Breast epithelium (tissue), 3 donors: ENCODE measurements at regions not wholly inside any gene's neighbourhood (a gene's known extent, or its start where the extent isn't known, plus 50 kb on each side); places are given as distances from the start of the nearest gene placed in this dataset.

Source experiments
- POLR2A ChIP-seq: fragments of 450-650 bp; IDR thresholded peaks from one replicate; pipeline ENCODE4 v1.6.1; 2016; ENCODE audit warnings: antibody characterized with exemption, mild to moderate bottlenecking, moderate library complexity
- POLR2AphosphoS5 ChIP-seq, 3 donors: sonication (generic); formaldehyde crosslinking; IDR thresholded peaks; one replicate each; pipeline ENCODE4 v1.6.1; 2017; ENCODE audit warnings: antibody characterized with exemption in 3 of 3
- TF ChIP-seq, protein P1 (sequence below), 3 donors: fragments of 450-650 bp; IDR thresholded peaks; one replicate each; pipeline ENCODE4 v1.5.1; 2016 to 2017; ENCODE audit warnings: antibody characterized with exemption in 3 of 3, mild to moderate bottlenecking in 3 of 3, moderate library complexity in 3 of 3

DNA sequence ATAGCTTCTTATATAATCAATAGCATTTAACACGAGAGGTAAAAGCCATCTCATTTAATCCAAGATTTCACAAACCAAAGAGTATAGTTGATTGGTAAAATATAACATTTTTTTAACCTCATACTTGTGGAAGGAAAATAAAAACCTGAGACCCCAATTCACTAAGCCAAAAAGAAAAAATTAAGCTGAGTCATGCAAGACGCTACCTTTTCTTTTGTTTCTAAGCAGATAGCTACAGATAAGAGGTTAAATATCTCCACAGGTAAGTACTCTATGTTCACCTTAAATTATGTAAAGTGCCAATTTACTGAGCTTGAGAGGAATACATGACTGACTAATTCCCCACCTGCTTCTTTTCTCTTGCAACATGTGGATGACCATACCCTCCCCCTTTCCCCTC lies 656.4 kb downstream of the MECOM start:
- TF ChIP-seq, protein P1, sequence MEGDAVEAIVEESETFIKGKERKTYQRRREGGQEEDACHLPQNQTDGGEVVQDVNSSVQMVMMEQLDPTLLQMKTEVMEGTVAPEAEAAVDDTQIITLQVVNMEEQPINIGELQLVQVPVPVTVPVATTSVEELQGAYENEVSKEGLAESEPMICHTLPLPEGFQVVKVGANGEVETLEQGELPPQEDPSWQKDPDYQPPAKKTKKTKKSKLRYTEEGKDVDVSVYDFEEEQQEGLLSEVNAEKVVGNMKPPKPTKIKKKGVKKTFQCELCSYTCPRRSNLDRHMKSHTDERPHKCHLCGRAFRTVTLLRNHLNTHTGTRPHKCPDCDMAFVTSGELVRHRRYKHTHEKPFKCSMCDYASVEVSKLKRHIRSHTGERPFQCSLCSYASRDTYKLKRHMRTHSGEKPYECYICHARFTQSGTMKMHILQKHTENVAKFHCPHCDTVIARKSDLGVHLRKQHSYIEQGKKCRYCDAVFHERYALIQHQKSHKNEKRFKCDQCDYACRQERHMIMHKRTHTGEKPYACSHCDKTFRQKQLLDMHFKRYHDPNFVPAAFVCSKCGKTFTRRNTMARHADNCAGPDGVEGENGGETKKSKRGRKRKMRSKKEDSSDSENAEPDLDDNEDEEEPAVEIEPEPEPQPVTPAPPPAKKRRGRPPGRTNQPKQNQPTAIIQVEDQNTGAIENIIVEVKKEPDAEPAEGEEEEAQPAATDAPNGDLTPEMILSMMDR (IDR thresholded peaks at IDR 0.05), result no peak
- TF ChIP-seq POLR2A (no peak), POLR2AphosphoS5 (IDR thresholded peaks at IDR 0.05) (no peak)
